Cardiac muscle cell (in vitro differentiated cells and primary cell): ENCODE measurements at regions not wholly inside any gene's neighbourhood (a gene's known extent, or its start where the extent isn't known, plus 50 kb on each side); places are given as distances from the start of the nearest gene placed in this dataset.

Source experiments
- DNase-seq, 2 donors: peaks; one replicate each; pipeline versions ENCODE4 v3.0.0 to v3.0.0-alpha.2; 2010 to 2017; ENCODE audit warnings: low read depth in 1 of 2, low spot score in 1 of 2
- H3K27ac ChIP-seq: fragments of 200-600 bp; sonication (generic); 2 replicates; pipeline ENCODE4 v1.5.1; 2016
- H3K27me3 ChIP-seq: fragments of 200-600 bp; sonication (generic); 2 replicates; pipeline ENCODE4 v1.6.0; 2016; ENCODE audit warnings: control low read depth
- H3K36me3 ChIP-seq: fragments of 200-600 bp; sonication (generic); 2 replicates; pipeline ENCODE4 v1.5.1; 2016; ENCODE audit warnings: control low read depth
- H3K4me1 ChIP-seq: fragments of 200-600 bp; sonication (generic); 2 replicates; pipeline ENCODE4 v1.8.1; 2017; ENCODE audit warnings: low read depth, mild to moderate bottlenecking, mixed run types
- H3K4me3 ChIP-seq: fragments of 200-600 bp; sonication (generic); 2 replicates; pipeline ENCODE4 v1.5.1; 2016; ENCODE audit warnings: mild to moderate bottlenecking
- H3K9me3 ChIP-seq: fragments of 200-600 bp; sonication (generic); 2 replicates; pipeline ENCODE4 v1.5.1; 2017; ENCODE audit warnings: low read depth, mild to moderate bottlenecking, control low read depth
- CTCF ChIP-seq: IDR thresholded peaks from 2 replicates; pipeline ENCODE4 v1.5.1; 2012; ENCODE audit warnings: low read depth, mild to moderate bottlenecking, low read length

GRCh38 chr15:31473385-31474058 lies 146.9 kb downstream of the KLF13 start:
- DNase-seq: no peak
- TF ChIP-seq CTCF: no peak
- H3K9me3 ChIP-seq: no peaks in the 10 kb centered on the region
- no peak overlapping the region for H3K27ac ChIP-seq
- no peaks in the 10 kb centered on the region for H3K4me1 ChIP-seq
- H3K27me3 ChIP-seq: no peaks in the 10 kb centered on the region
- H3K4me3 ChIP-seq: no peak overlapping the region
- H3K36me3 ChIP-seq: no peaks in the 10 kb centered on the region

GRCh38 chr15:31474059-31474868 lies 147.6 kb downstream of the KLF13 start:
- no peak overlapping the region for H3K27ac ChIP-seq
- no peak for DNase-seq
- no peaks in the 10 kb centered on the region for H3K27me3 ChIP-seq
- H3K4me1 ChIP-seq: no peaks in the 10 kb centered on the region
- no peak overlapping the region for H3K4me3 ChIP-seq
- no peak for TF ChIP-seq CTCF
- H3K36me3 ChIP-seq: no peaks in the 10 kb centered on the region
- no peaks in the 10 kb centered on the region for H3K9me3 ChIP-seq

GRCh38 chr15:31476236-31476810 lies 149.7 kb downstream of the KLF13 start:
- DNase-seq: no peak

GRCh38 chr15:31476866-31477265 lies 150.2 kb downstream of the KLF13 start:
- TF ChIP-seq CTCF: no peak
- Histone ChIP-seq H3K9me3 (no peaks in the 10 kb centered on the region), H3K4me1 (no peaks in the 10 kb centered on the region), H3K36me3 (no peaks in the 10 kb centered on the region), H3K4me3 (no peak overlapping the region), H3K27ac (no peak overlapping the region), H3K27me3 (peaks cover 20% of the 10 kb centered on the region)
- DNase-seq: no peak

More at GRCh38 chr15:31476236-31476810, 149.7 kb downstream of the KLF13 start:
- Histone ChIP-seq H3K36me3 (no peaks in the 10 kb centered on the region), H3K9me3 (no peaks in the 10 kb centered on the region), H3K4me1 (no peaks in the 10 kb centered on the region), H3K27ac (no peak overlapping the region), H3K27me3 (peaks cover 14% of the 10 kb centered on the region), H3K4me3 (no peak overlapping the region)
- TF ChIP-seq CTCF: no peak

- no peaks in the 10 kb centered on the region for H3K9me3 ChIP-seq
- no peak overlapping the region for H3K4me3 ChIP-seq
- no peak for TF ChIP-seq CTCF
- peaks cover 24% of the 10 kb centered on the region for H3K27me3 ChIP-seq
- H3K4me1 ChIP-seq: no peaks in the 10 kb centered on the region
- H3K27ac ChIP-seq: no peak overlapping the region
- no peaks in the 10 kb centered on the region for H3K36me3 ChIP-seq
- DNase-seq: no peak
These were observed 150.7 kb downstream of the KLF13 start for GRCh38 chr15:31477301-31477700.
